GM19023 (cell line): ENCODE measurements at regions not wholly inside any gene's neighbourhood (a gene's known extent, or its start where the extent isn't known, plus 50 kb on each side); places are given as distances from the start of the nearest gene placed in this dataset.
"Not testable (repeated sequence)": the region's sequence is repeated elsewhere in the genome, so short reads cannot be mapped to it uniquely, and the experiment has no call there.

ENCODE experiments used
- ATAC-seq: cut with Tn5 transposase; IDR thresholded peaks from one replicate; pipeline ENCODE4 v1.9.1; 2021; ENCODE audit warnings: mild to moderate bottlenecking, moderate library complexity; ENCODE audit not compliant: unreplicated experiment

DNA sequence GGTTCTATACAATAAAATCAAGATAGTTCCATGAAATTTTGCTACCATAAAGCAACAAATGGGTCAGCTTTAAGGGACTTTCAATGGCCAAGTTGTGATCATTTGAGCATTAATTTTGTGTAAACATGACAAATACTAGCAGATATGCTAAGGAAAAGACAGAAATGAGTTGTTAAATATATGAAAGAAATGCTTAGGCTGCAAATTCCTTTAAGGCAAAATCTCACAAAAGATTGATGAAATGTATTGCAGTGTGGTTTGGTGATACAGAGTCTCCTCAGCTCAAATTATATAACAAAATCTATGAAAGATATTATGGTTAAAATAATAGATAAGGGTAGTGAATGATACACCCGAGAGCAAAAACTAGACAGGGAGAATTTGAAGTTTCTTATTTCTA, 377.2 kb downstream of the RAP2B start:
- no peak for ATAC-seq

DNA sequence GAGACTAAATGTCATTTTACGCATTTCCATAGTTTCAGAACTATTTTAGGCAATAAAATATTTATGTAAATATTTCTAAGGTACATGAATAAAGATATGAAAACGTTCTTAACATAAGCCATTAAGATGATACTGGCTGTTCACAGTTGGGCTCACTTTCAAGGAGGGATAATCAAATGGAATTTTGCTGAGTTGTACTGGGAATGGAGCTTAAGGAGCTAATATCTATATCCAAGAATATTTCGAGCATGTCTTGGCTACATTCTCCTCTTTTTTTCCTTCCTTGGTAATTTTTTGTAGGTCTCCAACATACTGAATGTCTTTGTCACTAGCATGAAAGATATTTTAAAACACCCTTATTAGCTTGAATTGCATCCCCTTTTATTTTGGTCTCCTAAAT, 383.4 kb downstream of the RAP2B start:
- ATAC-seq: no peak

DNA sequence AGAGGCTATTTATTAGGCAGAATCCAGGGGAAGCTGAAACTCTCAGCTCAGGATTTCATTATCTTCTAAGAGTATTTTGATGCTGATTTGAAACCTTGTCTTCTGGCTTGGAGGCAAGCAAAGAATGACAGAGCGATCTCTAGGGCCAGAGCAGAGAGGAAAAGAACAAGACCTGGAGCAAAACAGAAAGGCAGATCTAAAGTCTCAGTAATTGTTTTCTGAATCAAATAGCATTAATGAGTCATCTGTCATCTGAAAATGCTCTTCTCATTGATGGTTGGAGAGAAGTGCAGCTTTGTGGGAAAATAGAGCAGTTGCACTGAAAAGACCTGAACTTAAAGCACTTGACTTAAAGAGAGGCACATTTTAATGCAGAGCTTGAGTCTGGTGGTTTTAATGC, 385.9 kb downstream of the RAP2B start:
- no peak for ATAC-seq

DNA sequence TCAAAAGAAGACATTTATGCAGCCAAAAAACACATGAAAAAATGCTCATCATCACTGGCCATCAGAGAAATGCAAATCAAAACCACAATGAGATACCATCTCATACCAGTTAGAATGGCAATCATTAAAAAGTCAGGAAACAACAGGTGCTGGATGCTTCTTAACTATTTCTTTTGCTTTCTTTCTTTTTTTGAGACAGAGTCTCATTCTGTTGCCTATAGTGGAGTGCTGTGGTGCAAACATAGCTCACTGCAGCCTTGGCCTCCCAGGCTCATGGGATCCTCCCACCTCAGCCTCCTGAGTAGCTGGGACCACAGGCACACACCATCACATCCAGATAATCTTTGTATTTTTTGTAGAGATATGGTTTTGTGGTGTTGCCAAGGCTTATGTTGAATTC, 387.7 kb downstream of the RAP2B start:
- not testable (repeated sequence) for ATAC-seq

DNA sequence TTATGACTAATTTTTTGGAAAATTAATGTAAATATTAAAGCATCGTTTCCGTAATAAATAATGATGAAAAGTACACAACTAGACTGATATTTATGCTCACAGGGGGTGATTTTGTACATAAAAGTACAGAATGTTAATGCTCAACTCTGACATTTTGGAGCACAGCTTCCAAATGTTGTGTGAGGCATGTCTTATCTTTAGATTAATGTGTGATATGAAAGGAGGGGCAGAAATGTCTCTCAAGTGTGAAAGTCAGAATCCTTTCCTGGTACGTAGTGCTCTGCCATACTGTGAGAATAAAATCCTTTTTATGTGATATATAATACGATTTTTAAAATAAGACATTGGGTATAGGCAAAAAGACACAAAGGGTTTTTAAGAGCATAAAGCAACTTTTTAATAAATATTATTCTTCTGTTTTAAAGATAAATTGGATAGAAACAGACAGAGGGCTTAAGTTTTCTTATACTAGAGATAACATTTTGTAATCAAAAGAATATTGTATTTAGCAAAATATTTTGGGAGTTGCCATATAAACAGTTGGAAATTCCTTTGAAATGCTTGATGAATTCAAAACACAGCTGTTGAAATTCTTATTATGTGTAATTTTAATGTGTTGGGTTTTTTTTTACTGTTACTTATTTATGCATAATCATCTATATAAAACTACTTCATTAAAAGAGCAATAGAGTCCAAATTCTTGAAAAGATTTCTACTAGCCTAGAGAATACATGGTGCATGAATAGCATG, 389.7 kb downstream of the RAP2B start:
- ATAC-seq: no peak

- no peak for ATAC-seq
Measured at GRCh38 chr3:153552887-153553604, 391.0 kb downstream of the RAP2B start.

GRCh38 chr3:153553605-153553945, 391.5 kb downstream of the RAP2B start:
- ATAC-seq: no peak

- no peak for ATAC-seq
Measured at GRCh38 chr3:153555919-153556318, 393.9 kb downstream of the RAP2B start.

- not testable (repeated sequence) for ATAC-seq
Measured at GRCh38 chr3:153559366-153559765, 397.3 kb downstream of the RAP2B start.

- ATAC-seq: no peak
Measured at GRCh38 chr3:153567011-153567410, 405.0 kb downstream of the RAP2B start.

GRCh38 chr3:153567556-153567955, 405.5 kb downstream of the RAP2B start:
- no peak for ATAC-seq

DNA sequence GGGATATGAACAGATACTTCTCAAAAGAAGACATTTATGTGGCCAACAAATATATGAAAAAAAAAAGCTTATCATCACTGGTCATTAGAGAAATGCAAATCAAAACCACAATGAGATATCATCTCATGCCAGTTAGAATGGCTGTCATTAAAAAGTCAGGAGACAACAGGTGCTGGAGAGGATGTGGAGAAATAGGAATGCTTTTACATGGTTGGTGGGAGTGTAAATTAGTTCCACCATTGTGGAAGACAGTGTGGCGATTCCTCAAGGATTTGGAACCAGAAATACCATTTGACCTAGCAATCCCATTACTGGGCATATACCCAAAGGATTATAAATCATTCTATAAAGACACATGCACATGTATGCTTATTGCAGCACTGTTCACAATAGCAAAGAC, 408.5 kb downstream of the RAP2B start:
- not testable (repeated sequence) for ATAC-seq

DNA sequence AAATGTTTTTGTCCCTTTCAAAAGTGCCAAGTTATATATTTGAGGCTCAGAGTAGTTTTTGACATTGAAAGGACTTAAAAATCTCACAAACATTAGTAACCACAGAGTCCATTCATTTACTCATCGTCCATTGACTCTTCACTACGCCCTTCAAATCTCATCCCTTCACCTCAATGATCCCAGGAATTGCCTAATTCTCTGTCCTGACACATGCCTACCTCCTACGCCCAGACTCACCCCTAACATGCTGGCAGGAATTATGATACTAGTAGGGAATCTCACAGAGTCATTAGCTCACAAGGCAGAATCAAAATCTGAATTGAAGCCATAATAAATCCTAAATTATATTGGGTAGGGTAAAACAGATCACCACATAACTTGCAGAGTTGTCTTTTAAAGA, 410.1 kb downstream of the RAP2B start:
- no peak for ATAC-seq

- no peak for ATAC-seq
Measured at GRCh38 chr3:153572654-153573053, 410.6 kb downstream of the RAP2B start.

GRCh38 chr3:153573481-153573880, 411.5 kb downstream of the RAP2B start:
- ATAC-seq: no peak

GRCh38 chr3:153574445-153574844, 412.4 kb downstream of the RAP2B start:
- no peak for ATAC-seq

GRCh38 chr3:153577059-153577736, 415.2 kb downstream of the RAP2B start:
- ATAC-seq: no peak

DNA sequence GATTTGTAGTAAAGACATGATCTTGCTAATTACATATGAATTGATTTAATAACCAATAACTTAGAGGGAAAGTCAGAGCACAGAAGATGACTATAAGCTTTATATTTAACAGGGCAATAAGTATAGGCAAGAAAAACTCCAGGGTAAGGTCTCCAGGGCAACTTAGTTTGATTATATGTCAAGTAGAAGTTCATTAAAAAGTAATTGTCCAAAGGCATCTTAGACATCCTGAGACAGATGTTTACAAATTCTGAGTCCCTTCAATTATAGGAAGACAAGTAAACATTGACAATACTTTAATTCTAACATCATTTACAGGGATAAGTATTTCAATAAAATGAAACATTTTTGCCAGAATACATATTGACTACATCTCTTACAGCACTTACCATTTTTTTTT, 416.0 kb downstream of the RAP2B start:
- no peak for ATAC-seq

- no peak for ATAC-seq
Measured at GRCh38 chr3:153590051-153590450, 428.0 kb downstream of the RAP2B start.

DNA sequence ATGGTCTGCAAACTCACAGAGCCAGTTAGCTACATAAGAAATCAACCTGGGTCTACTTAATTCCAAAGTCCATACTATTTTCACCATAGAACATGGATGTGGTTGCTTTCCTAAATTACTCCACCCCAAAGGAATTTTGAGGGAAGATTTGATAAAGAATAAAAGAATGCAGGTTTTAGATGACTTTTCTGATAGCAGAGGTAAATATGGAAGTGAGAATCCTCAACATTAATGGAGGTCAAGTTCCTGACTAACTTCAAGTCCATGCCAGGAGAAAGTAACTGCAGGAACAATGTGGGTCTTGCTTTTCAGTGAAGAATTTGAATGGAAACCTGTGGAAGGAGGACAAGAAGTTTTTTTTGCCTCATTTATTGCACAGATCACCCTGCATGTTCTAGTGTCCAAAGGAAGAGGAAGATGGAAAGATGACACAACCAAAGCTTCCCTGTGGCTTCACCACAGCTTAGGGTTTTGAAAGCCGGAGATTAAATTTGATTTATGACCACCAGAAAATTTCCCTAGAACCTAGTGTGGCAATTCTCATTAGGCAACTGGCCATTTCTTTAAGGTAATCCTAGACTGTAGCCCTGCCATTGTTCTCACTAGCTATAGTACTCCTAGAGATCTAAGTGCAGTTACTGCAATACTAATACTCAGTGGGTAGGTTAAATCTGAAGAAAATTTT, 429.7 kb downstream of the RAP2B start:
- ATAC-seq: no peak

GRCh38 chr3:153595186-153595815, 433.3 kb downstream of the RAP2B start:
- ATAC-seq: no peak
